WTC11 (cell line): ENCODE measurements at regions not wholly inside any gene's neighbourhood (a gene's known extent, or its start where the extent isn't known, plus 50 kb on each side); places are given as distances from the start of the nearest gene placed in this dataset.

ENCODE experiments used
- ATAC-seq: fragments of 200-7000 bp; cut with Tn5 transposase; 2 replicates; pipeline ENCODE4 v1.10.0; 2021; ENCODE audit warnings: mild to moderate bottlenecking, moderate library complexity
- CTCF ChIA-PET: fragments of 300-600 bp; sonication (Branson Sonifier 250); formaldehyde crosslinking; loops from one replicate; lab custom pipeline; 2021; ENCODE audit warnings: antibody characterized with exemption; lab: Charles Lee
- POLR2A ChIA-PET: fragments of 350-600 bp; sonication (Branson Sonifier 250); formaldehyde crosslinking; loops from one replicate; lab custom pipeline; 2021; ENCODE audit warnings: antibody characterized with exemption; lab: Charles Lee
- DNase-seq: peaks from one replicate; pipeline ENCODE4 v3.0.0; 2021; ENCODE audit warnings: low spot score
- H3K27ac Mint-ChIP-seq: 2 replicates; pipeline ENCODE4 v1.8.0; 2021; ENCODE audit warnings: mixed read lengths
- H3K27me3 Mint-ChIP-seq: 2 replicates; pipeline ENCODE4 v1.8.0; 2021; ENCODE audit warnings: low read depth, mild to moderate bottlenecking, moderate library complexity, mixed read lengths
- H3K36me3 Mint-ChIP-seq: 2 replicates; pipeline ENCODE4 v1.8.0; 2021; ENCODE audit warnings: mixed read lengths
- H3K4me1 Mint-ChIP-seq: 2 replicates; pipeline ENCODE4 v1.8.0; 2022; ENCODE audit warnings: mixed read lengths
- H3K4me3 Mint-ChIP-seq: 2 replicates; pipeline ENCODE4 v1.8.0; 2021; ENCODE audit warnings: mild to moderate bottlenecking, moderate library complexity, mixed read lengths
- H3K9me3 Mint-ChIP-seq: 2 replicates; pipeline ENCODE4 v1.8.0; 2021; ENCODE audit warnings: mixed read lengths
- ATF1 ChIP-seq: sonication (generic); formaldehyde crosslinking; IDR thresholded peaks from 2 replicates; pipeline ENCODE4 v1.8.1; 2023; ENCODE audit warnings: mild to moderate bottlenecking, moderate library complexity, missing genetic modification reagents
- ATF2 ChIP-seq: sonication (generic); formaldehyde crosslinking; IDR thresholded peaks from 2 replicates; pipeline ENCODE4 v1.8.1; 2022; ENCODE audit warnings: low read depth, missing genetic modification reagents, borderline replicate concordance
- ATF6 ChIP-seq: sonication (generic); formaldehyde crosslinking; IDR thresholded peaks from 2 replicates; pipeline ENCODE4 v1.8.1; 2023; ENCODE audit warnings: mild to moderate bottlenecking, missing genetic modification reagents
- E2F1 ChIP-seq: sonication (generic); formaldehyde crosslinking; IDR thresholded peaks from 2 replicates; pipeline ENCODE4 v1.8.0; 2022; ENCODE audit warnings: mild to moderate bottlenecking, missing genetic modification reagents
- E2F5 ChIP-seq: sonication (generic); formaldehyde crosslinking; IDR thresholded peaks from 2 replicates; pipeline ENCODE4 v1.8.1; 2022; ENCODE audit warnings: mild to moderate bottlenecking, moderate library complexity, missing genetic modification reagents
- EMX1 ChIP-seq: fragments of 250-450 bp; sonication (Bioruptor Pico); IDR thresholded peaks from 2 replicates; pipeline ENCODE4 v1.8.0; 2021; ENCODE audit warnings: mild to moderate bottlenecking
- FOXK1 ChIP-seq: sonication (generic); formaldehyde crosslinking; IDR thresholded peaks from 2 replicates; pipeline ENCODE4 v1.8.0; 2022; ENCODE audit warnings: mild to moderate bottlenecking, moderate library complexity, missing genetic modification reagents
- IRF2 ChIP-seq: sonication (generic); formaldehyde crosslinking; IDR thresholded peaks from 2 replicates; pipeline ENCODE4 v1.8.0; 2022; ENCODE audit warnings: low read depth, missing genetic modification reagents, borderline replicate concordance
- JAZF1 ChIP-seq: fragments of 250-450 bp; sonication (Bioruptor Pico); IDR thresholded peaks from 2 replicates; pipeline ENCODE4 v1.9.0; 2021; ENCODE audit warnings: moderate library complexity, mild to moderate bottlenecking, inconsistent platforms
- MLX ChIP-seq: sonication (generic); formaldehyde crosslinking; IDR thresholded peaks from 2 replicates; pipeline ENCODE4 v1.8.1; 2023; ENCODE audit warnings: mild to moderate bottlenecking, missing genetic modification reagents, moderate library complexity
- NFATC4 ChIP-seq: fragments of 250-450 bp; sonication (Bioruptor Pico); IDR thresholded peaks from 2 replicates; pipeline ENCODE4 v1.9.0; 2021; ENCODE audit warnings: mild to moderate bottlenecking
- NR1H2 ChIP-seq: sonication (generic); formaldehyde crosslinking; IDR thresholded peaks from 2 replicates; pipeline ENCODE4 v1.9.0; 2021; ENCODE audit warnings: mild to moderate bottlenecking, moderate library complexity, missing genetic modification reagents
- PRDM15 ChIP-seq: sonication (generic); formaldehyde crosslinking; IDR thresholded peaks from 2 replicates; pipeline ENCODE4 v1.8.0; 2022; ENCODE audit warnings: missing genetic modification reagents
- PRRX2 ChIP-seq: fragments of 250-450 bp; sonication (Bioruptor Pico); IDR thresholded peaks from 2 replicates; pipeline ENCODE4 v1.8.0; 2021; ENCODE audit warnings: mild to moderate bottlenecking
- RORB ChIP-seq: fragments of 250-450 bp; sonication (Bioruptor Pico); IDR thresholded peaks from 2 replicates; pipeline ENCODE4 v1.9.0; 2021; ENCODE audit warnings: mild to moderate bottlenecking
- SP1 ChIP-seq: sonication (generic); formaldehyde crosslinking; conservative IDR thresholded peaks from 2 replicates; pipeline ENCODE4 v1.8.1; 2022; ENCODE audit warnings: missing genetic modification reagents
- TEAD4 ChIP-seq: sonication (generic); formaldehyde crosslinking; IDR thresholded peaks from 2 replicates; pipeline ENCODE4 v1.8.0; 2022; ENCODE audit warnings: mild to moderate bottlenecking, missing genetic modification reagents
- ZBTB43 ChIP-seq: sonication (generic); formaldehyde crosslinking; IDR thresholded peaks from 2 replicates; pipeline ENCODE4 v1.8.1; 2023; ENCODE audit warnings: mild to moderate bottlenecking, missing genetic modification reagents
- ZMAT4 ChIP-seq: fragments of 250-450 bp; sonication (Bioruptor Pico); IDR thresholded peaks from 2 replicates; pipeline ENCODE4 v1.9.0; 2021; ENCODE audit warnings: mild to moderate bottlenecking
- ZNF219 ChIP-seq: sonication (generic); formaldehyde crosslinking; IDR thresholded peaks from 2 replicates; pipeline ENCODE4 v1.8.0; 2023; ENCODE audit warnings: missing genetic modification reagents, mild to moderate bottlenecking, borderline replicate concordance
- ZNF232 ChIP-seq: sonication (generic); formaldehyde crosslinking; IDR thresholded peaks from 2 replicates; pipeline ENCODE4 v1.8.0; 2022; ENCODE audit warnings: mild to moderate bottlenecking, missing genetic modification reagents
- ZNF263 ChIP-seq: sonication (generic); formaldehyde crosslinking; IDR thresholded peaks from 2 replicates; pipeline ENCODE4 v1.8.1; 2022; ENCODE audit warnings: low read depth, mild to moderate bottlenecking, moderate library complexity, missing genetic modification reagents
- ZNF416 ChIP-seq: fragments of 250-450 bp; sonication (Bioruptor Pico); IDR thresholded peaks from 2 replicates; pipeline ENCODE4 v1.9.0; 2021; ENCODE audit warnings: mild to moderate bottlenecking, inconsistent platforms

- Mint-ChIP-seq H3K4me1 (no peaks in the 10 kb centered on the region), H3K9me3 (0 out of 2 replicates have a peak, but pooled peaks cover 4% of the 10 kb centered on the region), H3K36me3 (peaks cover 5% of the 10 kb centered on the region), H3K4me3 (no peak overlapping the region), H3K27me3 (no peaks in the 10 kb centered on the region), H3K27ac (no peak overlapping the region)
- ChIA-PET CTCF (interaction anchor here (1.3 kb wide), 1 partner anchor 20 kb away, joined by 3 read pairs; no protein-coding TSS in a partner anchor), POLR2A (no interaction called here)
- no peak for ATAC-seq
- TF ChIP-seq SP1 (no peak), MLX (CRISPR knock-in tag) (no peak), ZNF219 (CRISPR knock-in tag) (no peak), EMX1 (CRISPR knock-in tag) (no peak), E2F1 (no peak), ZNF416 (CRISPR knock-in tag) (no peak), ZNF232 (CRISPR knock-in tag) (no peak), PRDM15 (CRISPR knock-in tag) (no peak), IRF2 (CRISPR knock-in tag) (no peak), ZMAT4 (CRISPR knock-in tag) (no peak), NFATC4 (CRISPR knock-in tag) (no peak), ATF6 (CRISPR knock-in tag) (no peak), FOXK1 (CRISPR knock-in tag) (no peak), JAZF1 (CRISPR knock-in tag) (no peak), PRRX2 (CRISPR knock-in tag) (no peak), NR1H2 (no peak), ZBTB43 (CRISPR knock-in tag) (no peak)
- DNase-seq = no peak
These were observed 181.3 kb downstream of the CAND1 start for GRCh38 chr12:67450441-67450840.

- no peak overlapping the region for H3K27ac Mint-ChIP-seq
- no peaks in the 10 kb centered on the region for H3K27me3 Mint-ChIP-seq
- peaks cover 2% of the 10 kb centered on the region; the same call in 1 of the 2 replicates for H3K4me1 Mint-ChIP-seq
- POLR2A ChIA-PET = no interaction called here
- H3K36me3 Mint-ChIP-seq = no peaks in the 10 kb centered on the region; the same call in 1 of the 2 replicates
- no peak overlapping the region for H3K4me3 Mint-ChIP-seq
- CTCF ChIA-PET = interaction anchor here (1.3 kb wide), 1 partner anchor 20 kb away, joined by 3 read pairs; no protein-coding TSS in a partner anchor
- no peaks in the 10 kb centered on the region for H3K9me3 Mint-ChIP-seq
- ATAC-seq (no peak), DNase-seq (no peak)
- no peak for TF ChIP-seq ATF2 (CRISPR knock-in tag)
- TF ChIP-seq RORB (CRISPR knock-in tag) = no peak
- TF ChIP-seq ZNF263 = no peak
- no peak for TF ChIP-seq ATF1 (CRISPR knock-in tag)
- TF ChIP-seq E2F5 (CRISPR knock-in tag) = no peak
- no peak for TF ChIP-seq TEAD4 (CRISPR knock-in tag)
These were observed 182.0 kb downstream of the CAND1 start for GRCh38 chr12:67451206-67451605.
